GM18526 (cell line): ENCODE measurements at regions not wholly inside any gene's neighbourhood (a gene's known extent, or its start where the extent isn't known, plus 50 kb on each side); places are given as distances from the start of the nearest gene placed in this dataset.

Experiments used
- POLR2A ChIP-seq: IDR thresholded peaks from 3 replicates; pipeline ENCODE4 v1.6.1; 2011; ENCODE audit not compliant: insufficient read length; ENCODE audit errors: extremely low read depth

DNA sequence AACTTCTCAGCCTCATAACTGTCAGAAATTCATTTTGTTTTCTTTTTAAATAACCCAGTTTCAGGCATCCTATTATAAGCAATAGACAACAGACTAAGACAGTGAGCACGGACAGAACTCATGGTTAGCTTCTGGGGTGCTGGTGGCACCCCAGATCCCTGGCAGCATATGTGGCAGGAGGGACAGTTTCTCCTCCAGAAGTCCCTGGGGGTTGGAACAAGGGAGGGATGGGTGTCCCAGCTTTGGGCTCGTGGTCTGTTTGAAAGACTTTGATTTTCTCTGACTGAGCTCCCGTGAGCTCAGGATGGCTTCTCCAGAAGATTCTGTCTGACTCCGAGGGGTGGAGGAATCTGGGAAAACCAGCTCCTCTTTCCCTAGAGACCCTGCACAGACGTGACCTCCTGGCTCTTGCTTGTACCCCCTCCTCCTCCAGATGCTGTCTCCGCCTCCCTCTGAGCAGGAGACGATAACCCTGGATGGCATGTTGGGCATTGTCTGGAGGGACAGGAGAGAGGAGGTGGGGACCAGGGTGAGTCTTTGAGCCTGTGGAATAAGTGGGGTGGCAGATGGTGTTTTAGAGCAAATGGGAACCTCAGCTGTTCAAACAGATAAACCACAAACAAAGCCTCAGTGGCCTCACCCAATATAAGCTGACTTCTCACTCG is 421.1 kb downstream of the GLRX3 start:
- TF ChIP-seq POLR2A: no peak

DNA sequence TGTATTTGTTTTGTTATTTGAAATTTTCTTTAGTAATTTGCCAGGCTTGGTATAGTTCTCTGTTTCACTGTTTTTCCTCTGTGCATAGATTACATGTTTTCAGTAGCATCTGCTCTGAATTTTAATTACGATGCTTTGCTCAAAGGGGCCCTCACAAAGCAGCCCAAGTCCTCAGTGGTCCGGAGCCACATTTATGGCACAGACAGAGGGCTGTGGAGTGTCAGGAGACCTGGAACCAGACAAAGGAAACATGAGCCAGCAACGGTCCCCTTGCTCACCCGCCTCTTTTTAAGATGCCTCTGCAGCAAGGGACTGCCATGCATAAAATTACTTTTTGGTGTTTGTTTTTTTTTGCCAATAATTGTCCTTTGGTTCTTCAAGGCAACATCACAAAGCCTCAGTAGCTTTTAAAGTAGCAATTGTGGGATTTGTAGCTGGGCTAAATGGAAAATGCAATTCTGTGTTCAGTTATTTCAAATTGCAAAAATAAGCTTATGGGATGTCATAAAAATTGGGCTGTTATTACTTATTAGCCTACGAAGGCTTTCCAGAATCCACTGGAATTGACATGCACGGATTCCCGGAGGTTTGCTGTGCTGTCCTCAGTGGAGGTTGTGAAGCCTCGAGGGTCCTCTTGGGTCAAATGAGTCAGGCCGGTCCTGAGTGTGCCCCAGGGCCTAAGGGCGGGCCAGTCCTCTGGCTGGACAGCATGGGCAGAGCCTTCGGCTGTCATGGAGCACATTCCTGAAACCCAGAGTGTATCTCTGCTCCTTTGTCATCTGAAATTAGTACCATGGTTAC is 422.8 kb downstream of the GLRX3 start:
- TF ChIP-seq POLR2A: no peak

DNA sequence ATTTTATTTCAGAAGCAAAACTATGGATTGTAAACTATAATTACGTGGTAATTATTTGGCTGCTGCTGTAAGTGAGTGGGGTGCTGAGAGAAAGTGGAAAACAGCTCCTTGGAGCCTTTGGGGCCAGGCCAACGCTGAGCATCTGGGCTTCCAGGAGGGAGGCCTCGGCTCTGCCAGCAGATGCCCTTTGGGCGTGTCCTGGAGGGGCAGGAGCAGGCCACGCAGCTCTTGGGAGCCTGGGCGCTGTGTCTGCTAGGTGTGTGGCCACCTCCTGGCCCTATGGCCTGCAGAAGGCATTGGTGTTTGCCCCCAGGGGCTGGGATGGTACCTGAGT is 423.3 kb downstream of the GLRX3 start:
- no peak for TF ChIP-seq POLR2A

DNA sequence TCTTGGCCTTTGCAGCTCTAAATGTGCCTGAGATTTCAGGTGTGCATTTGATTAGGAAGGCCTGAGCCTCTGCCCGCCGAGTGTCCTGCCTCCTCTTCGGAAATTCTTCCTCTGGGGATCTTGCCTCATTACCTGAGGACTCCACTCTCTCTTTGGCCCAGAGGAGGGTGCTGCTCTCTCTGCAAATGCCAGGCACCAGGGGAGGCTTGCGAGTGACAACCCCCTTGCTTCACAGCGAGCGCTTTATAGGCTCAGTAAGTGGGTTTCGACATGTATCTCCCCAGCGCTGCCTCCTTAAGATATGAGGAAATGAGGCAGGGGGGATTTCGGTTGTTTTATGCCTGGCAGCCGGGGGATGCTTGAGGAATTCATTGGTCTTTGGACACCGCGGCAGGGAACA is 423.9 kb downstream of the GLRX3 start:
- no peak for TF ChIP-seq POLR2A

DNA sequence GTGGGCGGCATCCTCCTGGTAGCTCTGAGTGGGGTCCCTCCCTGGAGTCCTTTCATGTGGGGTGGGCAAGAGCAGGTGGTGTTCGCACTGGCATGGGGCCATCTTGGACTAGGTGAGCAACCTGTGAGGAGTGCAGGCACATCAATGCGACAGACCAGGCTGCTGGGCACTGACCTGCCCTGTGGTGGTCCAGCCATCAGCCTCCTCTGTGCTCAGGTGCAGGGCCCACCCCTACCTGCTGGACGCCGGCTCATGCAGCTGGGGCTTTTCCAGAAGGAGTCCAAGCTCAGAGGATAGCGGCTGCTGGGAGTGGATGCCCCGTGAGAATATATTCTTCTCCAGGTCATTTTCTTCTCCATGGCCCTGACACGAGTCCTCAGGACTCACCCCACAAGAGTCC is 424.4 kb downstream of the GLRX3 start:
- TF ChIP-seq POLR2A: no peak

DNA sequence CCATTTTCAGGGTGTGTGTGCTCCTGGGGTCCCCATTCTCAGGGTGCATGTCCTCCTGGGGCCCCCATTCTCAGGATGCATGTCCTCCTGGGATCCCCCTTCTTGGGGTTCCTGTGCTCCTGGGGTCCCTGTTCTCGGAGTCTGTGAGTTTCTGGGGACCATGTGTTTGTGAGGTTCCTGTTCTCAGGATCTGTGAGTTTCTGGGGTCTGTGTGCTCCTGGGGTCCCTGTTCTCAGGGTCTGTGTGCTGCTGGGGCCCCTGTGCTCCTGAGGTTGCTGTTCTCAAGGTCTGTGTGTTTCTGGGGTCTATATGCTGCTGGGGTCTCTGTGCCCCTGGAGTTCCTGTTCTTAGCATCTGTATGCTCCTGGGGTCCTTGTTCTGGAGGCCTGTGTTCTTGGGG is 425.5 kb downstream of the GLRX3 start:
- TF ChIP-seq POLR2A: no peak

DNA sequence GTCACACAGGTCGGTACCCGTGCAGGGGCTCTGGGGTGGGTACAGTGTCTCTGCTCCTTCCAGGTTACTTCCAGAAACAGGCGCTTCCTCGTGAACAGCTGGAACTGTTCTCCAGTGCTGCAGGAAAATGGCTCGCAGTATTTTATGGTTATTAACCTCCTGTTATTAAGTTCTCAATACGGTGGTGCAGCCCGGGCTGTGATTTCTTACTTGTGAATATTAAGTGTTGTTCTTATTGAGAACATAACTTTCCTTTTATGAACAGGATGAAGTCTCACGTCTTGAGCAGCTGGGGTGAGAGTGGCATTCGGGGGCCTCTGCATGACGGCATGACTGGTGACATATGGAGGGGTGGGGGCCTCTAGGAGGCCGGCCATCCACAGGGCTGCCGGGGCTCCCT is 430.8 kb downstream of the GLRX3 start:
- no peak for TF ChIP-seq POLR2A

DNA sequence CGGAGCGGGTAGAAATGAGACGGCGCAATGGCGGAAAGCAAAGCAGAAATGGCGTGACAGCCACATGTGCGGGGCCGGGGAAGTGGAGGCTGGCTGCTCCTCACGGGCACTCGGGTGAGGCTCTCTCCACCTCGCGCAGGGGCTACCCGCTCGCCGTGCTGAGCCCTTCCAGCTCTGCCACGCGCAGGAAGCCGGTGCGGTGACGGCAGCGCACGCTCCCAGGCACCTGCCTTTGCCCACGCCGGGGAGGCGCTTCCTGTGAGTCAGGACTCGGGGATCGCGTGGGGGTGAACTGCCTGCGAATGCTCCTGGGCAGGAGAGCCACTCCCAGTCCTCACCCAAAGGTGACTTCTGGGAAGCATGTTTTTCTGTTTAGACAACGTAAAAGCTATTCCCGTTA is 431.2 kb downstream of the GLRX3 start:
- TF ChIP-seq POLR2A: no peak

DNA sequence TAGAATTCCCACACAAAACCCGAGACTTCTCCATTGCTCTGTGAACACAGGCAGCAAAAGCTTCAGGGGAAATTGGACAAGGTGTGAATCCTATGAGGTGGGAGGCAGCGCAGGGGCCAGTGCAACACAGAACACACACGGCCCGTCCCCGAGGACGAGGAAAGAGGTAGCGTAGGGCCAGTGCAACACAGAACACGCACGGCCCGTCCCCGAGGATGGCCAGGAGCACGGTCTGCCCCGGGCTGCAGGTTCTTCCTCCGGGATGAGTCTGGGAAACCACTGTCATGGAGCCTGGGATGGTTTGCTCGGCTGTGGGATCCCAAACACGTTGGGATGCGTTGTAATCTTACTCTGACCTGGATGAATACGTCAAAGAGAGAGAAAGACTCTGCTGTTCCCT is 432.1 kb downstream of the GLRX3 start:
- no peak for TF ChIP-seq POLR2A

DNA sequence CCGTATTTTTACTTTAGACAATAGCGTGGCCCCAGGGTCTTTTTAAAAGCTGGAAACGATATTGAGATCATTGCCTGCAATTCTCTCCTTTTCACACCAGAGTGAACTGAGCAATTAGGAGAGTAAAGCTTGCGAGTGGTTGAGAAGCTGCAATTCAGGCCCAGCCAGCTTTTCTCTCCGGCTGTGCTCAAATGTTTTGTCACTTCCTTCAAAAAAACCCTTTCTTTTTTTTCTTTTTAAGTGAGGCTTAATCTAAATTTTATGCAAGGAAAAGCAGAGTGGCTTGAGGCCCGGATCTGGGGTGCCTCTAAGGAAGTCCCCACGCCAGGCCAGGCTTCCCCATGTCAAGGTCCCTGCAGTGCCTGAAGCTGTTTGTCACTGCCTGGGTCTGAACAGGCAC is 433.9 kb downstream of the GLRX3 start:
- TF ChIP-seq POLR2A: no peak

DNA sequence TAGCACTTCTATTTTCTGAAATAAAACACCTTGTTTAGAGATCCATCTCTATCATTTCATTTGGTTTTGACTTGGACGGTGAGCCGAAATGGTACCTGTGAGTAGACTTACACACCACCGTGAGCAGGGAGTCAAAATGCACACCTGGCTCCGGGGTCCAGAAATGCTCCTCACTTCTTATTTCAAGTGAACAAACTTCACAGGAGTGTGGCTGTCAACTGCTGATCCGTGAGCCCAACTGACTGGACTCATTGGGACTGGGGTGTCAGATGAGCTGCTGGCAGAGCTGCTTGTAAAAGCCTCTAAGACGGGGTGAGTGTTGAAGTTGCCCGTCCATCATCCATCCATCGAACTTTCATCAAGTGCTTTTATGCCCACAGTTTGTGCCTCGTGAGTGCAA is 435.5 kb downstream of the GLRX3 start:
- TF ChIP-seq POLR2A: no peak

DNA sequence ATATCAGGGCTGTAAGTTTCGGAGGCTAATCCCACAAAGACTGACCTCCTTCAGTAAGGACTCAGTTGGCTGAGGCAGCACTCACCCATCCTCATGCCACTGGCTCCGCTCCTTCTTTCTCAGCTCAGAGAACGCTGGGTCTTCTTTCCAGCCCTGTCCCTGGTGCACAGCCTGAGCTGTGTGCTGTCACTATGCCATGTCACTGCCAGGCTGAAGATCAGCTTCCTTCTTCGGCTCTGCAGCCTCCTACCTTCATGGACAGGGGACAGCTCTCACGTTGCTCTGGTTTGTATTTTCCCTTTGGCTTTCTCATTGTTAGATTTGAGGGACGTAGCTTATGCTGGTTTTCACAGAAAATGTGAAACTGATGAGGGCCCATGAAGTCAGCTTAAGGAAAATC is 437.3 kb downstream of the GLRX3 start:
- TF ChIP-seq POLR2A: no peak

DNA sequence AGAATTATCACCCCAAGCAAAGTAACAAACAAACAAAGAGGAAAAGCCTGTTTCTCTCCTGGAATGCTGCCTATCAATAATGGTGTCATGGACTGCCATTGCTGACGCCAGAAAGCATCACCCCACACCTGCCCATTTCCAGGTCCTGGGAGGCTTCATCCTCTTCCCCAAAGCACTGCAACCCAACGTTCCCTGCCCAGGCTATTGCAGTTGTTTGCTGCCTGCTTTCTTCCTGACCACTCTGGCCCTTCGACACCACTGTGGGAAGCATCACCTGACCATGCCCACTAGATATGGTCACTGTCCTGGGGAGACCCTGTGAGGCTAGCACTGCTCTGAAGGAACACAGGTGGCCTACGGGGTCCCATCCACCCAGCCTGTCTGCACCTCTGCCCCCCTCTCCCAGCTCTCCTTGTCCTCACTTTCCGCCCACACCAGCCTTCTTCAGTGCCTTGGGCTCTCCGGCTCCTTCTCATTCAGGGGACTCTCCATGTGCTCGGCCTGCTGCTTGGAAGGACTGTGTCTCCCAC is 439.6 kb downstream of the GLRX3 start:
- no peak for TF ChIP-seq POLR2A

DNA sequence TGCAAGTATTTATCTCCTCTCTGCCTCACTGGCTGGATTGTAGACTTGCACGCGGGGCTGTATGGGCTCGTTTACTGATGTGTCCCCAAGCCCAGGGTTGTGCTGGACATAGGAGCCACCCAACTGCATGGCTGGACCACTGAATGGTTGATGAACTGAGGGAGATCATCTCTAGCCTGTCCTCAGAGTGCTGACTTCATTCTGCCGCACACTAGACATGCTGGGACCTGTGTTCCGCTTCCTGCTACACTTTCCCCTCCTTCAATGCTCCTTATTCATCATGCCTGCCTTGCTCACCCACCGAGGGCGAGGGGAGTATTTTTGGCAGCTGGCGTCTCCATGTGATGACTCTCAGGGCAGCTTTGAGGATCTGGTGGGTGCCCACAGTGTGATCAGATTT is 440.2 kb downstream of the GLRX3 start:
- TF ChIP-seq POLR2A: no peak

DNA sequence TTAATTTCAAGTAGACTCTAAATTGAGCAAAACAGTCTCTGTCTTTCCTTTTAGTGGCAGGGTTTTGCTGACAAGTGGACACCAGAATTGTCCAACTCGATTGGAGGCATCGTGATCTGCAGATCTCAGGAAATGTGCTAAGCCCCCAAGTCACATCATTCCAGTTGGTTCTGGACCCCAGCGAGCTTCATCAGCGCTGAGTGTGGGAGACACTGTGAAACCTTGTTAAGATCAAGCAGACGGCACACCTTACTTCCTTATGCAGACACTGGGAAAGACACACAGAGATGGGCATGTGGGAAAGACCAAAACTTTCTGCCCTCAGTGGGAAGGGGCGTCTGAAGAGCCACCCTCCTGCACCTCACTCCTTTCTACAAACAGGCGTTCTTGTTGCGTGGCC is 440.8 kb downstream of the GLRX3 start:
- TF ChIP-seq POLR2A: no peak

DNA sequence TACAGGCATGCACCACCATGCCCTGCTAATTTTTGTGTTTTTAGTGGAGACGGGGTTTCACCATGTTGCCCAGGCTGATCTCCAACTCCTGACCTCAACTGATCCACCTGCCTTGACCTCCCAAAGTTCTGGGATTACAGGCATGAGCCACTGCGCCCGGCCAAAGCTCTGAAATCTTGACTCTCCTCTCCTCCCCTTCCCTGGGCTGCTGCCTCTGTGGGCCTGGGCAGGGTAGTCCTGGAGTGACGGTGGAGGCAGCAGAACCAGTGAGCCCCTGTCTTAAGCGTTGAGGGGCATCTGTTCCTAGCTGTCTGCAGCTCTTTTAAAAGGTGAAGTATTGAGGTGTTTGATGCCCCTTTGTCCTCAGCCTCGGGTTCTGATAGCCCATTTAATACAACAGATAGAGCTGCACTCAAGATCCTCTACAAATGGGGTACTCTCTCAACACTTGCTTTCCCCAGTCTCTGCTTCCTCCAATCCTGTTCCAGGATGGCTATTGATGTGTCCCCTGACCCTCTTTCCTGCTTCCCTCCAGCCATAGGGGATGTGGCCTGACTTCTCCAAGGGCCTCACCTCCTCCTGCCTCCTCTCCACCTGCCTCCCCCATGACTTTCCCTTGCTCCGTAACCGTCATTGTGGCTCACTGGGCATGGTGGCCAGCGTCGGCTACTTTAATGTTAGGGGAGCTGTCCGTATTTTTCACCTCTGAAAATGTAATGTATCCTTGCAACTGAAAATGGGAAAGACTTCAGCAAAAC is 442.5 kb downstream of the GLRX3 start:
- TF ChIP-seq POLR2A: no peak
